GM12878 (cell line): ENCODE measurements at regions not wholly inside any gene's neighbourhood (a gene's known extent, or its start where the extent isn't known, plus 50 kb on each side); places are given as distances from the start of the nearest gene placed in this dataset.

Experiments
- ATAC-seq: fragments of 200-7000 bp; cut with Tn5 transposase; 3 replicates; pipeline ENCODE4 v1.9.1; 2020; ENCODE audit warnings: mild to moderate bottlenecking, moderate library complexity
- BruUV-seq: library from RNA; stranded (reverse); fragments of 400-500 nt; replicated peaks from 2 replicates; lab custom pipeline; 2021; lab: Mats Ljungman, UMichigan
- CTCF ChIA-PET: fragments of 300-600 bp; sonication (Branson Sonifier 250); formaldehyde crosslinking; extraction: SDS; loops from one replicate; lab custom pipeline; 2021; ENCODE audit warnings: inconsistent platforms; lab: Yijun Ruan, JAX
- POLR2A ChIA-PET: fragments of 350-600 bp; formaldehyde crosslinking; extraction: SDS; loops from one replicate; lab custom pipeline; 2021; ENCODE audit warnings: inconsistent platforms; lab: Charles Lee
- RAD21 ChIA-PET: fragments of 300-600 bp; sonication (Branson Sonifier 250); formaldehyde crosslinking; loops from one replicate; lab custom pipeline; 2023; ENCODE audit warnings: antibody characterized with exemption; ENCODE audit not compliant: unreplicated experiment; lab: Charles Lee
- SMC1A ChIA-PET: fragments of 300-600 bp; sonication (Branson Sonifier 250); formaldehyde crosslinking; loops from one replicate; lab custom pipeline; 2023; ENCODE audit not compliant: unreplicated experiment, uncharacterized antibody; lab: Charles Lee
- DNase-seq: peaks from one replicate; pipeline ENCODE4 v3.0.0-alpha.2; 2011; ENCODE audit warnings: low read depth, low spot score
- FAIRE-seq: peaks from 3 replicates; lab custom pipeline; 2011; peaks lifted over from hg19 to GRCh38; lab: Jason Lieb, UNC
- H2AFZ ChIP-seq: 2 replicates; pipeline ENCODE4 v1.6.0; 2011; ENCODE audit warnings: low read depth, low read length, control low read depth; ENCODE audit not compliant: control insufficient read depth
- H3K27ac ChIP-seq: 2 replicates; pipeline ENCODE4 v1.5.1; 2011; ENCODE audit warnings: control low read depth; ENCODE audit not compliant: control insufficient read depth, insufficient read depth
- H3K27me3 ChIP-seq, 2 experiments: replicated peaks in 1 of 2; 2 replicates each; pipeline versions ENCODE4 v1.6.0 to v1.6.1; 2011; ENCODE audit warnings: low read length in 1 of 2; ENCODE audit not compliant: control insufficient read depth in 2 of 2, insufficient read depth in 2 of 2
- H3K36me3 ChIP-seq, 2 experiments: 2 replicates each; pipeline ENCODE4 v1.5.1; 2011; ENCODE audit warnings: low read length in 1 of 2; ENCODE audit not compliant: control insufficient read depth in 2 of 2, insufficient read depth in 2 of 2
- H3K4me1 ChIP-seq: 2 replicates; pipeline ENCODE4 v1.6.1; 2011; ENCODE audit warnings: mild to moderate bottlenecking, low read length, moderate library complexity, mixed read lengths; ENCODE audit not compliant: control insufficient read depth, insufficient read depth
- H3K4me2 ChIP-seq: 2 replicates; pipeline ENCODE4 v1.6.0; 2011; ENCODE audit warnings: control low read depth; ENCODE audit not compliant: control insufficient read depth, insufficient read depth
- H3K4me3 ChIP-seq: fragments of 200-600 bp; sonication (generic); 2 replicates; pipeline ENCODE4 v1.5.1; 2016
- H3K79me2 ChIP-seq: 2 replicates; pipeline ENCODE4 v1.6.0; 2011; ENCODE audit warnings: low read length; ENCODE audit not compliant: control insufficient read depth, insufficient read depth
- H3K9ac ChIP-seq: 2 replicates; pipeline ENCODE4 v1.8.0; 2011; ENCODE audit warnings: low read length, control low read depth, mixed read lengths; ENCODE audit not compliant: control insufficient read depth, insufficient read depth
- H3K9me3 ChIP-seq: replicated peaks from 3 replicates; pipeline ENCODE4 v1.5.1; 2011; ENCODE audit warnings: mild to moderate bottlenecking, low read length; ENCODE audit not compliant: control insufficient read depth, insufficient read depth
- H4K20me1 ChIP-seq: 2 replicates; pipeline ENCODE4 v1.6.0; 2011; ENCODE audit not compliant: control insufficient read depth, insufficient read depth
- CBX3 ChIP-seq: fragments of 200-600 bp; sonication (generic); IDR thresholded peaks from 2 replicates; pipeline ENCODE4 v1.6.1; 2016; ENCODE audit warnings: low read depth, borderline replicate concordance
- E2F4 ChIP-seq: IDR thresholded peaks from 2 replicates; pipeline ENCODE4 v1.6.1; 2012; ENCODE audit warnings: low read depth, low read length, improper control_type of control experiment
- E2F8 ChIP-seq: fragments of 450-650 bp; IDR thresholded peaks from 2 replicates; pipeline ENCODE4 v1.6.1; 2018; ENCODE audit warnings: mild to moderate bottlenecking, low read depth, moderate library complexity; ENCODE audit not compliant: partially characterized antibody
- EZH2 ChIP-seq: IDR thresholded peaks from 2 replicates; pipeline ENCODE4 v1.6.1; 2012; ENCODE audit warnings: low read depth, mild to moderate bottlenecking, control low read depth, inconsistent platforms, low read length, borderline replicate concordance; ENCODE audit not compliant: control insufficient read depth
- FOXM1 ChIP-seq: IDR thresholded peaks from 2 replicates; pipeline ENCODE4 v1.6.1; 2012; ENCODE audit warnings: low read depth, mild to moderate bottlenecking, inconsistent platforms, low read length, moderate library complexity
- KAT2A ChIP-seq: conservative IDR thresholded peaks from 2 replicates; pipeline ENCODE4 v1.6.1; 2011; ENCODE audit warnings: low read depth, low read length; ENCODE audit not compliant: control insufficient read depth
- PAX5 ChIP-seq: IDR thresholded peaks from 2 replicates; pipeline ENCODE4 v1.6.1; 2011; ENCODE audit warnings: low read depth, low read length, borderline replicate concordance
- PKNOX1 ChIP-seq: fragments of 450-650 bp; IDR thresholded peaks from 2 replicates; pipeline ENCODE4 v1.6.1; 2016; ENCODE audit warnings: mild to moderate bottlenecking
- PML ChIP-seq: IDR thresholded peaks from 2 replicates; pipeline ENCODE4 v1.6.1; 2012; ENCODE audit warnings: low read length, inconsistent platforms
- RELA ChIP-seq: fragments of 450-650 bp; IDR thresholded peaks from 2 replicates; pipeline ENCODE4 v1.8.0; 2014; ENCODE audit warnings: borderline replicate concordance; ENCODE audit not compliant: partially characterized antibody
- STAT3 ChIP-seq: IDR thresholded peaks from 2 replicates; pipeline ENCODE4 v1.6.1; 2011; ENCODE audit warnings: low read depth, low read length, improper control_type of control experiment
- ZZZ3 ChIP-seq: IDR thresholded peaks from 2 replicates; pipeline ENCODE4 v1.6.1; 2011; ENCODE audit warnings: low read depth; ENCODE audit not compliant: control insufficient read depth, insufficient read length
- in situ Hi-C: fragments of 300-500 bp; cut with MboI; formaldehyde crosslinking; loops from 9 replicates; pipeline ENCODE4 v1.14.3; 2018; ENCODE audit warnings: mixed read lengths
- intact Hi-C: fragments of 100-400 bp; cut with micrococcal nuclease; formaldehyde crosslinking; loops from one replicate; pipeline ENCODE4 v1.14.2; 2022; ENCODE audit not compliant: unreplicated experiment
- TF ChIP-seq, protein P1 (sequence below): fragments of 450-650 bp; IDR thresholded peaks from 2 replicates; pipeline ENCODE4 v1.6.1; 2017; ENCODE audit warnings: mild to moderate bottlenecking, moderate library complexity
- TF ChIP-seq, protein P2 (sequence below): IDR thresholded peaks from 2 replicates; pipeline ENCODE4 v1.6.1; 2012; ENCODE audit warnings: low read depth, low read length, improper control_type of control experiment

- ChIA-PET RAD21 (no interaction called here), CTCF (no interaction called here)
- Histone ChIP-seq H2AFZ (no peak overlapping the region), H3K9me3 (no peaks in the 10 kb centered on the region), H3K9ac (no peak overlapping the region), H3K27me3 (no peaks in the 10 kb centered on the region), H3K4me3 (no peak overlapping the region), H4K20me1 (no peaks in the 10 kb centered on the region), H3K4me1 (no peaks in the 10 kb centered on the region), H3K27ac (no peak overlapping the region)
- intact Hi-C loops (no loop called here), in situ Hi-C loops (no loop called here)
- FAIRE-seq, result no peak
- DNase-seq, result no peak
- ATAC-seq, result no peak
- no peak for TF ChIP-seq STAT3
- TF ChIP-seq ZZZ3, result no peak
- TF ChIP-seq, protein P1, sequence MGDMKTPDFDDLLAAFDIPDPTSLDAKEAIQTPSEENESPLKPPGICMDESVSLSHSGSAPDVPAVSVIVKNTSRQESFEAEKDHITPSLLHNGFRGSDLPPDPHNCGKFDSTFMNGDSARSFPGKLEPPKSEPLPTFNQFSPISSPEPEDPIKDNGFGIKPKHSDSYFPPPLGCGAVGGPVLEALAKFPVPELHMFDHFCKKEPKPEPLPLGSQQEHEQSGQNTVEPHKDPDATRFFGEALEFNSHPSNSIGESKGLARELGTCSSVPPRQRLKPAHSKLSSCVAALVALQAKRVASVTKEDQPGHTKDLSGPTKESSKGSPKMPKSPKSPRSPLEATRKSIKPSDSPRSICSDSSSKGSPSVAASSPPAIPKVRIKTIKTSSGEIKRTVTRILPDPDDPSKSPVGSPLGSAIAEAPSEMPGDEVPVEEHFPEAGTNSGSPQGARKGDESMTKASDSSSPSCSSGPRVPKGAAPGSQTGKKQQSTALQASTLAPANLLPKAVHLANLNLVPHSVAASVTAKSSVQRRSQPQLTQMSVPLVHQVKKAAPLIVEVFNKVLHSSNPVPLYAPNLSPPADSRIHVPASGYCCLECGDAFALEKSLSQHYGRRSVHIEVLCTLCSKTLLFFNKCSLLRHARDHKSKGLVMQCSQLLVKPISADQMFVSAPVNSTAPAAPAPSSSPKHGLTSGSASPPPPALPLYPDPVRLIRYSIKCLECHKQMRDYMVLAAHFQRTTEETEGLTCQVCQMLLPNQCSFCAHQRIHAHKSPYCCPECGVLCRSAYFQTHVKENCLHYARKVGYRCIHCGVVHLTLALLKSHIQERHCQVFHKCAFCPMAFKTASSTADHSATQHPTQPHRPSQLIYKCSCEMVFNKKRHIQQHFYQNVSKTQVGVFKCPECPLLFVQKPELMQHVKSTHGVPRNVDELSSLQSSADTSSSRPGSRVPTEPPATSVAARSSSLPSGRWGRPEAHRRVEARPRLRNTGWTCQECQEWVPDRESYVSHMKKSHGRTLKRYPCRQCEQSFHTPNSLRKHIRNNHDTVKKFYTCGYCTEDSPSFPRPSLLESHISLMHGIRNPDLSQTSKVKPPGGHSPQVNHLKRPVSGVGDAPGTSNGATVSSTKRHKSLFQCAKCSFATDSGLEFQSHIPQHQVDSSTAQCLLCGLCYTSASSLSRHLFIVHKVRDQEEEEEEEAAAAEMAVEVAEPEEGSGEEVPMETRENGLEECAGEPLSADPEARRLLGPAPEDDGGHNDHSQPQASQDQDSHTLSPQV, result no peak
- no peak for TF ChIP-seq KAT2A
- no peak for TF ChIP-seq E2F8
- TF ChIP-seq RELA, result no peak
- no peak for TF ChIP-seq PKNOX1
- no peak for TF ChIP-seq PAX5
- TF ChIP-seq FOXM1, result no peak
- TF ChIP-seq E2F4, result no peak
- TF ChIP-seq PML, result no peak
- TF ChIP-seq EZH2, result no peak
- TF ChIP-seq, protein P2, sequence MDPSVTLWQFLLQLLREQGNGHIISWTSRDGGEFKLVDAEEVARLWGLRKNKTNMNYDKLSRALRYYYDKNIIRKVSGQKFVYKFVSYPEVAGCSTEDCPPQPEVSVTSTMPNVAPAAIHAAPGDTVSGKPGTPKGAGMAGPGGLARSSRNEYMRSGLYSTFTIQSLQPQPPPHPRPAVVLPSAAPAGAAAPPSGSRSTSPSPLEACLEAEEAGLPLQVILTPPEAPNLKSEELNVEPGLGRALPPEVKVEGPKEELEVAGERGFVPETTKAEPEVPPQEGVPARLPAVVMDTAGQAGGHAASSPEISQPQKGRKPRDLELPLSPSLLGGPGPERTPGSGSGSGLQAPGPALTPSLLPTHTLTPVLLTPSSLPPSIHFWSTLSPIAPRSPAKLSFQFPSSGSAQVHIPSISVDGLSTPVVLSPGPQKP, result no peak
- no peak for TF ChIP-seq CBX3
- TF ChIP-seq, all 136 proteins: peak for 0
- Histone ChIP-seq H3K4me2 (no peak overlapping the region), H3K79me2 (no peaks in the 10 kb centered on the region), H3K36me3 (no peaks in the 10 kb centered on the region)
- POLR2A ChIA-PET, result no interaction called here
- SMC1A ChIA-PET, result no interaction called here
- no TSS peak for BruUV-seq
Observed at GRCh38 chr14:43356979-43357545, 1150.0 kb downstream of the FSCB start.
